Astrocyte (in vitro differentiated cells and primary cell): ENCODE measurements at regions not wholly inside any gene's neighbourhood (a gene's known extent, or its start where the extent isn't known, plus 50 kb on each side); places are given as distances from the start of the nearest gene placed in this dataset.

Source experiments
- DNase-seq: peaks from one replicate; pipeline ENCODE4 v3.0.0-alpha.2; 2010; ENCODE audit warnings: low read depth
- FAIRE-seq: peaks from 2 replicates; lab custom pipeline; 2011; peaks lifted over from hg19 to GRCh38; lab: Jason Lieb, UNC
- H2AFZ ChIP-seq: 2 replicates; pipeline ENCODE4 v1.6.0; 2012; ENCODE audit warnings: low read depth, low read length, inconsistent platforms
- H3K27ac ChIP-seq: 2 replicates; pipeline ENCODE4 v1.5.1; 2011; ENCODE audit warnings: low read depth, low read length, inconsistent platforms
- H3K27me3 ChIP-seq: 2 replicates; pipeline ENCODE4 v1.6.0; 2011; ENCODE audit warnings: low read length, inconsistent platforms; ENCODE audit not compliant: insufficient read depth
- H3K36me3 ChIP-seq: 2 replicates; pipeline ENCODE4 v1.5.1; 2011; ENCODE audit warnings: low read length, inconsistent platforms; ENCODE audit not compliant: insufficient read depth
- H3K4me1 ChIP-seq: 2 replicates; pipeline ENCODE4 v1.5.1; 2011; ENCODE audit warnings: low read length, inconsistent platforms; ENCODE audit not compliant: insufficient read depth
- H3K4me2 ChIP-seq: 2 replicates; pipeline ENCODE4 v1.6.0; 2012; ENCODE audit warnings: low read length, inconsistent platforms
- H3K4me3 ChIP-seq: 2 replicates; pipeline ENCODE4 v1.5.1; 2011; ENCODE audit warnings: low read depth, mild to moderate bottlenecking, low read length, inconsistent platforms; ENCODE audit not compliant: insufficient read depth
- H3K79me2 ChIP-seq: 2 replicates; pipeline ENCODE4 v1.6.0; 2012; ENCODE audit warnings: mild to moderate bottlenecking, low read length, inconsistent platforms; ENCODE audit not compliant: insufficient read depth
- H3K9ac ChIP-seq: 2 replicates; pipeline ENCODE4 v1.6.0; 2012; ENCODE audit warnings: mild to moderate bottlenecking, low read length, inconsistent platforms
- H3K9me3 ChIP-seq: 2 replicates; pipeline ENCODE4 v1.5.1; 2012; ENCODE audit warnings: low read depth, mild to moderate bottlenecking, low read length, inconsistent platforms; ENCODE audit not compliant: insufficient read depth
- H4K20me1 ChIP-seq: 2 replicates; pipeline ENCODE4 v1.6.0; 2012; ENCODE audit warnings: low read length, inconsistent platforms; ENCODE audit not compliant: insufficient read depth
- H3K27ac Mint-ChIP-seq: one replicate; pipeline ENCODE4 v1.8.0; 2021; ENCODE audit warnings: mild to moderate bottlenecking, mixed read lengths; ENCODE audit not compliant: unreplicated experiment
- H3K27me3 Mint-ChIP-seq: one replicate; pipeline ENCODE4 v1.8.0; 2021; ENCODE audit warnings: low read depth, mixed read lengths; ENCODE audit not compliant: unreplicated experiment
- H3K36me3 Mint-ChIP-seq: one replicate; pipeline ENCODE4 v1.8.0; 2021; ENCODE audit warnings: low read depth, mixed read lengths; ENCODE audit not compliant: unreplicated experiment
- H3K4me1 Mint-ChIP-seq: one replicate; pipeline ENCODE4 v1.8.0; 2021; ENCODE audit warnings: low read depth, mixed read lengths; ENCODE audit not compliant: unreplicated experiment
- H3K4me3 Mint-ChIP-seq: one replicate; pipeline ENCODE4 v1.8.0; 2021; ENCODE audit warnings: mild to moderate bottlenecking, moderate library complexity, mixed read lengths; ENCODE audit not compliant: unreplicated experiment
- H3K9me3 Mint-ChIP-seq: one replicate; pipeline ENCODE4 v1.8.0; 2021; ENCODE audit warnings: mild to moderate bottlenecking, mixed read lengths; ENCODE audit not compliant: unreplicated experiment
- EZH2 ChIP-seq: IDR thresholded peaks from 2 replicates; pipeline ENCODE4 v1.6.1; 2012; ENCODE audit warnings: mild to moderate bottlenecking, low read length, inconsistent platforms; ENCODE audit not compliant: insufficient read depth
- TF ChIP-seq, protein P1 (sequence below): IDR thresholded peaks from 2 replicates; pipeline ENCODE4 v1.5.1; 2011; ENCODE audit warnings: low read depth, mild to moderate bottlenecking, inconsistent platforms, low read length, moderate library complexity; ENCODE audit not compliant: insufficient read depth

DNA sequence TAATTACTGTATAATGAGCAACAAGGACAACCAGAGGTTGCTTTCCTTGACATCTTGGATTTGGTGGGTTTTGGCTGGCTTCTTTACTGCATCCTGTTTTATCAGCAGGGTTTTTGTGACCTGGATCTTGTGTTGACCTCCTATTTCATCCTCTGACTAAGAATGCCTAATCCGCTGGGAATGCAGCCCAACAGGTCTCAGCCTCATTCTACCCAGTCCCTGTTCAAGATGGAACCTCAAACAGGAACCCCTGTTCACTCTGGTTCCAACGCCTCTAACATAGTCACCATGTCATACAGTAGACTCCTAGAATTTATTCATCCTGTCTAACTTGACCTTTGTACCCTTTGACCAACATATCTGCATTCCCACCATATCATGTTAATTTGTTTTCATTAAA lies 183.8 kb upstream of the SOX9 start:
- H3K4me1 ChIP-seq: no peaks in the 10 kb centered on the region
- no peak for DNase-seq
- TF ChIP-seq, protein P1, sequence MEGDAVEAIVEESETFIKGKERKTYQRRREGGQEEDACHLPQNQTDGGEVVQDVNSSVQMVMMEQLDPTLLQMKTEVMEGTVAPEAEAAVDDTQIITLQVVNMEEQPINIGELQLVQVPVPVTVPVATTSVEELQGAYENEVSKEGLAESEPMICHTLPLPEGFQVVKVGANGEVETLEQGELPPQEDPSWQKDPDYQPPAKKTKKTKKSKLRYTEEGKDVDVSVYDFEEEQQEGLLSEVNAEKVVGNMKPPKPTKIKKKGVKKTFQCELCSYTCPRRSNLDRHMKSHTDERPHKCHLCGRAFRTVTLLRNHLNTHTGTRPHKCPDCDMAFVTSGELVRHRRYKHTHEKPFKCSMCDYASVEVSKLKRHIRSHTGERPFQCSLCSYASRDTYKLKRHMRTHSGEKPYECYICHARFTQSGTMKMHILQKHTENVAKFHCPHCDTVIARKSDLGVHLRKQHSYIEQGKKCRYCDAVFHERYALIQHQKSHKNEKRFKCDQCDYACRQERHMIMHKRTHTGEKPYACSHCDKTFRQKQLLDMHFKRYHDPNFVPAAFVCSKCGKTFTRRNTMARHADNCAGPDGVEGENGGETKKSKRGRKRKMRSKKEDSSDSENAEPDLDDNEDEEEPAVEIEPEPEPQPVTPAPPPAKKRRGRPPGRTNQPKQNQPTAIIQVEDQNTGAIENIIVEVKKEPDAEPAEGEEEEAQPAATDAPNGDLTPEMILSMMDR: no peak
- no peak for TF ChIP-seq EZH2
- H3K9ac ChIP-seq: no peak overlapping the region
- H2AFZ ChIP-seq: no peak overlapping the region
- no peaks in the 10 kb centered on the region for H4K20me1 ChIP-seq
- H3K9me3 ChIP-seq: no peaks in the 10 kb centered on the region
- Mint-ChIP-seq H3K4me3 (no peak overlapping the region), H3K27ac (no peak overlapping the region), H3K9me3 (no peaks in the 10 kb centered on the region), H3K4me1 (peaks cover 7% of the 10 kb centered on the region), H3K36me3 (no peaks in the 10 kb centered on the region), H3K27me3 (no peaks in the 10 kb centered on the region)
- no peak for FAIRE-seq
- H3K4me3 ChIP-seq: no peak overlapping the region
- no peaks in the 10 kb centered on the region for H3K36me3 ChIP-seq
- H3K79me2 ChIP-seq: no peaks in the 10 kb centered on the region
- no peak overlapping the region for H3K27ac ChIP-seq
- no peak overlapping the region for H3K4me2 ChIP-seq
- no peaks in the 10 kb centered on the region for H3K27me3 ChIP-seq

DNA sequence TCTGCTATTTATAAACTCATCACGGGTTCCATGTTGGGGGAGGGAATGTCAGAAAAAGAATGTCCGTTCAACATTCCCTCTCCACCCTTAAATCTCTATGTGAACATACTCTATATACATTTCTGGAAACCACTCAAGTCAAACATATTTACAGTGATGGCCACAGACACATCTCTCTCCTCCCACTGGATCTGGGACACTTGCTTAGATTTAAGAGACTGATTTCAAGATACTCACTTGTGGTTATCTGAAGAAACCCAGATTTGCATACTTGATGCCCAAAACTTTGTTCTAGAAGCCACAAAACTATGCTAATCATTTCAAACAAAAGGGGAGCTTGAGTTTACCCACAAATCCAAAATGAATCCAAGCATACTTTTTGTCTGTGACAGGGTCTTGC lies 182.9 kb upstream of the SOX9 start:
- Histone ChIP-seq H3K4me1 (no peaks in the 10 kb centered on the region), H3K27ac (no peak overlapping the region), H3K9me3 (peaks cover 2% of the 10 kb centered on the region), H2AFZ (no peak overlapping the region), H3K79me2 (no peaks in the 10 kb centered on the region), H3K9ac (no peak overlapping the region), H3K36me3 (no peaks in the 10 kb centered on the region), H4K20me1 (no peaks in the 10 kb centered on the region), H3K4me3 (no peak overlapping the region), H3K4me2 (no peak overlapping the region), H3K27me3 (no peaks in the 10 kb centered on the region)
- Mint-ChIP-seq H3K4me1 (peaks cover 7% of the 10 kb centered on the region), H3K27me3 (no peaks in the 10 kb centered on the region), H3K9me3 (no peaks in the 10 kb centered on the region), H3K36me3 (no peaks in the 10 kb centered on the region), H3K4me3 (no peak overlapping the region), H3K27ac (no peak overlapping the region)
- TF ChIP-seq, protein P1: no peak
- TF ChIP-seq EZH2: no peak
- DNase-seq (peak; percentile 62), FAIRE-seq (no peak)

DNA sequence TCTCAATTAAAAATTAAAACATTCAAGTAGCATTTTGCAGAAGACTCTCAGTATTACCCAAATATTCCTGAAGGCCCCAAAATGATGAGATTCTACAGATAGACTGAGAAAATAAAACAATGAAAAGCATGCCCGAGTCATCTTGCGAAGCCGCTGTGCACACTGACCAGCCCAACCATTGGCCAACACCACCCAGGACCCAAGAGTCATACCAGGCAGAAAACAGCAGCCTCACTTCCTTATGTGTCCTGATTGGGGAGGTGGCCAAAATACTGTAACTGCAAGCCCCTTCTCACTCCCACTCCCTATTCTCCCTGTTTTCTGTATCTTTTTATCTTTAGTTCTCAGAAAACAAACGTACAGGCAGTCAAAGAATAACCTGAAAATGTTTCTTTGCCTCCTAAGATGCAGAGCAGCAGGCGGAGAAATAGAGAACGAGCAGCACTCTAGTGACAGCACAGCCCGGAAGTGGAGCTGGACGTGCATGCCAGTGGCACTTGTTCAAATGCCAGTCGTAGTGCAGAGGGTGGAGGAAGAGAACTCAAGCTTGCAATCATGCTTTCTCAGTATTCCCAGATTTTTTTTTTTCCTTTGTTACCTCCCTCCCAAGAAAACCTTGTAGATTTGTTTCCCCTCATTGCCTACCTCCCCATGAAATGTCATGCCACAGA lies 182.3 kb upstream of the SOX9 start:
- peaks cover 6% of the 10 kb centered on the region for H3K9me3 ChIP-seq
- TF ChIP-seq, protein P1: no peak
- TF ChIP-seq EZH2: no peak
- peaks cover 7% of the 10 kb centered on the region for H3K4me1 Mint-ChIP-seq
- peak; percentile 19 for DNase-seq
- H3K27ac Mint-ChIP-seq: no peak overlapping the region
- H3K4me3 ChIP-seq: no peak overlapping the region
- H3K36me3 ChIP-seq: no peaks in the 10 kb centered on the region
- H4K20me1 ChIP-seq: no peaks in the 10 kb centered on the region
- H3K27me3 ChIP-seq: no peaks in the 10 kb centered on the region
- no peak for FAIRE-seq
- H3K9ac ChIP-seq: no peak overlapping the region
- H3K9me3 Mint-ChIP-seq: no peaks in the 10 kb centered on the region
- no peak overlapping the region for H3K4me2 ChIP-seq
- no peaks in the 10 kb centered on the region for H3K79me2 ChIP-seq
- H3K36me3 Mint-ChIP-seq: no peaks in the 10 kb centered on the region
- H3K4me1 ChIP-seq: no peaks in the 10 kb centered on the region
- no peak overlapping the region for H3K4me3 Mint-ChIP-seq
- no peak overlapping the region for H3K27ac ChIP-seq
- H3K27me3 Mint-ChIP-seq: no peaks in the 10 kb centered on the region
- H2AFZ ChIP-seq: no peak overlapping the region
